Esophagus squamous epithelium (tissue), 5 donors: ENCODE measurements at regions not wholly inside any gene's neighbourhood (a gene's known extent, or its start where the extent isn't known, plus 50 kb on each side); places are given as distances from the start of the nearest gene placed in this dataset.

ENCODE experiments used
- DNase-seq: peaks from one replicate; lab custom pipeline; 2025; lab: John Stamatoyannopoulos, UW
- H3K27ac ChIP-seq, 4 donors: fragments of 200-600 bp; sonication (generic); one replicate each; pipeline ENCODE4 v1.5.1; 2016 to 2019; ENCODE audit warnings: mild to moderate bottlenecking in 1 of 4
- H3K27me3 ChIP-seq, 4 donors: fragments of 200-600 bp; sonication (generic); 1 replicate in 3 of 4; 2 replicates in 1 of 4; pipeline versions ENCODE4 v1.5.1 to v1.6.0; 2017 to 2021; ENCODE audit warnings: antibody characterized with exemption in 1 of 4
- H3K36me3 ChIP-seq, 3 donors: fragments of 200-600 bp; sonication (generic); one replicate each; pipeline ENCODE4 v1.5.1; 2016 to 2019
- H3K4me1 ChIP-seq, 3 donors: fragments of 200-600 bp; sonication (generic); one replicate each; pipeline ENCODE4 v1.5.1; 2017 to 2019
- H3K4me3 ChIP-seq, 4 donors: fragments of 200-600 bp; sonication (generic); 1 replicate in 3 of 4; 2 replicates in 1 of 4; pipeline ENCODE4 v1.5.1; 2016 to 2019; ENCODE audit warnings: mild to moderate bottlenecking in 2 of 4, moderate library complexity in 1 of 4
- H3K9me3 ChIP-seq, 3 donors: fragments of 200-600 bp; sonication (generic); one replicate each; pipeline ENCODE4 v1.5.1; 2016 to 2019
- CTCF ChIP-seq, 6 experiments: fragments of 450-650 bp in 4 of 6; fragments of 200-600 bp in 2 of 6; sonication (generic) in 2 of 6; IDR thresholded peaks; one replicate each; pipeline ENCODE4 v1.5.1; 2016 to 2019; ENCODE audit warnings: antibody characterized with exemption in 6 of 6, mild to moderate bottlenecking in 4 of 6, moderate library complexity in 4 of 6
- POLR2A ChIP-seq, 4 donors: fragments of 450-650 bp; IDR thresholded peaks; one replicate each; pipeline ENCODE4 v1.6.1; 2017; ENCODE audit warnings: antibody characterized with exemption in 4 of 4, mild to moderate bottlenecking in 4 of 4, moderate library complexity in 3 of 4
- WGBS, 2 donors: methylation state at CpG; one replicate each; pipeline ENCODE4 v1.1.5; 2018; 5-methylcytosine and 5-hydroxymethylcytosine counted together
- intact Hi-C: fragments of 100-400 bp; cut with DNase I; formaldehyde crosslinking; loops from one replicate; pipeline ENCODE4 v1.15.0; 2022
- donor health status: DM: yes; HTN: yes; CAD: no.

GRCh38 chr13:111976474-111977178, 90.3 kb upstream of the SOX1 start:
- WGBS, 2 donors = 78 to 84% methylated on average over 7 to 9 of the region's 17 CpGs
- intact Hi-C loops = no loop called here
- Histone ChIP-seq H3K27me3 (peaks cover 0 to 44% (median 0%) of the 10 kb centered on the region in 4 donors), H3K9me3 (peaks cover 0 to 6% (median 0%) of the 10 kb centered on the region in 3 donors), H3K27ac (no peak overlapping the region), H3K4me3 (no peak overlapping the region), H3K4me1 (peaks cover 0 to 8% (median 0%) of the 10 kb centered on the region in 3 donors), H3K36me3 (no peaks in the 10 kb centered on the region)
- TF ChIP-seq POLR2A (IDR thresholded peaks at IDR 0.05) = no peak
- no peak for TF ChIP-seq CTCF (IDR thresholded peaks at IDR 0.05)
- no peak for DNase-seq

GRCh38 chr13:111977179-111977506, 89.8 kb upstream of the SOX1 start:
- 86 to 92% methylated on average over 13 of the region's 13 CpGs for WGBS, 2 donors
- H3K4me3 ChIP-seq = no peak overlapping the region
- TF ChIP-seq POLR2A (IDR thresholded peaks at IDR 0.05) (no peak), CTCF (IDR thresholded peaks at IDR 0.05) (no peak)
- no peaks in the 10 kb centered on the region for H3K36me3 ChIP-seq
- peaks cover 0 to 8% (median 0%) of the 10 kb centered on the region in 3 donors for H3K4me1 ChIP-seq
- peaks cover 0 to 43% (median 0%) of the 10 kb centered on the region in 4 donors for H3K27me3 ChIP-seq
- intact Hi-C loops = no loop called here
- H3K9me3 ChIP-seq = peaks cover 0 to 6% (median 0%) of the 10 kb centered on the region in 3 donors
- DNase-seq = no peak
- no peak overlapping the region for H3K27ac ChIP-seq

- Histone ChIP-seq H3K36me3 (no peaks in the 10 kb centered on the region), H3K27ac (no peak overlapping the region), H3K4me1 (peaks cover 0 to 6% (median 0%) of the 10 kb centered on the region in 3 donors), H3K9me3 (peaks cover 0 to 6% (median 0%) of the 10 kb centered on the region in 3 donors), H3K27me3 (peaks cover 0 to 29% (median 0%) of the 10 kb centered on the region in 4 donors), H3K4me3 (no peak overlapping the region)
- DNase-seq = no peak
- TF ChIP-seq CTCF (IDR thresholded peaks at IDR 0.05) (no peak), POLR2A (IDR thresholded peaks at IDR 0.05) (no peak)
- 39 to 48% methylated on average over 4 of the region's 4 CpGs for WGBS, 2 donors
- intact Hi-C loops = no loop called here
Observed at GRCh38 chr13:111978546-111978945, 88.4 kb upstream of the SOX1 start.

GRCh38 chr13:111980146-111980929, 86.6 kb upstream of the SOX1 start:
- no peak overlapping the region for H3K4me3 ChIP-seq
- no peaks in the 10 kb centered on the region for H3K4me1 ChIP-seq
- peaks cover 0 to 21% (median 0%) of the 10 kb centered on the region in 4 donors for H3K27me3 ChIP-seq
- WGBS, 2 donors = 79 to 90% methylated on average over 11 to 13 of the region's 15 CpGs
- no peak overlapping the region for H3K27ac ChIP-seq
- DNase-seq = no peak
- TF ChIP-seq CTCF (IDR thresholded peaks at IDR 0.05) (no peak), POLR2A (IDR thresholded peaks at IDR 0.05) (no peak)
- intact Hi-C loops = no loop called here
- H3K36me3 ChIP-seq = no peaks in the 10 kb centered on the region
- H3K9me3 ChIP-seq = peaks cover 0 to 6% (median 0%) of the 10 kb centered on the region in 3 donors

- no peak for DNase-seq
- intact Hi-C loops = no loop called here
Observed at GRCh38 chr13:111981006-111981405, 85.9 kb upstream of the SOX1 start.

More at GRCh38 chr13:111981006-111981405, 85.9 kb upstream of the SOX1 start:
- H3K27me3 ChIP-seq = peaks cover 0 to 21% (median 0%) of the 10 kb centered on the region in 4 donors
- H3K9me3 ChIP-seq = no peaks in the 10 kb centered on the region
- no peak overlapping the region for H3K4me3 ChIP-seq
- WGBS, 2 donors = 88 to 100% methylated on average over 2 to 12 of the region's 12 CpGs
- H3K36me3 ChIP-seq = no peaks in the 10 kb centered on the region
- TF ChIP-seq POLR2A (IDR thresholded peaks at IDR 0.05) = no peak
- no peak for TF ChIP-seq CTCF (IDR thresholded peaks at IDR 0.05)
- H3K4me1 ChIP-seq = no peaks in the 10 kb centered on the region
- no peak overlapping the region for H3K27ac ChIP-seq
